ENCODE measurements at regions not wholly inside any gene's neighbourhood (a gene's known extent, or its start where the extent isn't known, plus 50 kb on each side); places are given as distances from the start of the nearest gene placed in this dataset.
"Not testable (repeated sequence)": the region's sequence is repeated elsewhere in the genome, so short reads cannot be mapped to it uniquely, and the experiment has no call there.

DNA sequence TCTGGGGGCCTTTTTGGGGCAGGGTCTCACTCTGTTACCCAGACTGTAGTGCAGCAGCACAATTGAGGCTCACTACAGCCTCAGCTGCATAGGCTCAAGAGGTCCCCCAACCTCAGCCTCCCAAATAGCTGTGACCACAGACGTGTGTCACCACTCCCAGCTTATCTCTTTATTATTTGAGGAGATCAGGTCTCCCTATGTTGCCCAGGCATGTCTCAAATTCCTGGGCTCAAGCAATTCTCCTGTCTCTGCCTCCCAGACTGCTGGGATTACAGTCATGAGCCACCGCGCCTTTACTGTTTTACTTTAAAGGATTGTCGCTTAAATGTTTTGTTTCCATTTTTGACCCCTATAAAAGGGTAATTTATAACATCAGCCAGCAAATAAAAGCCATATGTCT lies 502.6 kb upstream of the AUTS2 start:
- TF ChIP-seq, protein P1, sequence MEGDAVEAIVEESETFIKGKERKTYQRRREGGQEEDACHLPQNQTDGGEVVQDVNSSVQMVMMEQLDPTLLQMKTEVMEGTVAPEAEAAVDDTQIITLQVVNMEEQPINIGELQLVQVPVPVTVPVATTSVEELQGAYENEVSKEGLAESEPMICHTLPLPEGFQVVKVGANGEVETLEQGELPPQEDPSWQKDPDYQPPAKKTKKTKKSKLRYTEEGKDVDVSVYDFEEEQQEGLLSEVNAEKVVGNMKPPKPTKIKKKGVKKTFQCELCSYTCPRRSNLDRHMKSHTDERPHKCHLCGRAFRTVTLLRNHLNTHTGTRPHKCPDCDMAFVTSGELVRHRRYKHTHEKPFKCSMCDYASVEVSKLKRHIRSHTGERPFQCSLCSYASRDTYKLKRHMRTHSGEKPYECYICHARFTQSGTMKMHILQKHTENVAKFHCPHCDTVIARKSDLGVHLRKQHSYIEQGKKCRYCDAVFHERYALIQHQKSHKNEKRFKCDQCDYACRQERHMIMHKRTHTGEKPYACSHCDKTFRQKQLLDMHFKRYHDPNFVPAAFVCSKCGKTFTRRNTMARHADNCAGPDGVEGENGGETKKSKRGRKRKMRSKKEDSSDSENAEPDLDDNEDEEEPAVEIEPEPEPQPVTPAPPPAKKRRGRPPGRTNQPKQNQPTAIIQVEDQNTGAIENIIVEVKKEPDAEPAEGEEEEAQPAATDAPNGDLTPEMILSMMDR (IDR thresholded peaks at IDR 0.05; ENCODE audit: low read depth, low read length): no peak
- no peak overlapping the region for H3K4me3 ChIP-seq (ENCODE audit: low read depth, low read length)

DNA sequence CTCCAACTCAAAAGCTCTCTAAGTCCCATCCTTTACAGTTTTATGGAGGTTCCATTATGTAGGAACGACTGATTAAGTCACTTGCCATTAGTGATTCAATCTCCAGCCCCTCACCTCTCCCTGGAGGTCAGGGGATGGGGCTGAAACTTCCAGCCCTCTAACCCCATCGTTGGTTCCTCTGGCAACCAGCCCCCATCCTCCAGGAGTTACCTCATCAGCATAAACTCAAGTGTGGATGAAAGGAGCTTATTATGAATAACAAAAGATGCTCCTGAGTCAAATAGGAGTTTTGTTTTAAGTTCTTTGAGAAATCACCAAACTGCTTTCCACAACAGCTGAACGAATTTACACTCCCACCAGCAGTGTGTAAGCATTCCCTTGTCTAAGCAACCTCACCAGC lies 494.3 kb upstream of the AUTS2 start:
- TF ChIP-seq, protein P1 (IDR thresholded peaks at IDR 0.05; ENCODE audit: low read depth, low read length): no peak
- no peak overlapping the region for H3K4me3 ChIP-seq (ENCODE audit: low read depth, low read length)

DNA sequence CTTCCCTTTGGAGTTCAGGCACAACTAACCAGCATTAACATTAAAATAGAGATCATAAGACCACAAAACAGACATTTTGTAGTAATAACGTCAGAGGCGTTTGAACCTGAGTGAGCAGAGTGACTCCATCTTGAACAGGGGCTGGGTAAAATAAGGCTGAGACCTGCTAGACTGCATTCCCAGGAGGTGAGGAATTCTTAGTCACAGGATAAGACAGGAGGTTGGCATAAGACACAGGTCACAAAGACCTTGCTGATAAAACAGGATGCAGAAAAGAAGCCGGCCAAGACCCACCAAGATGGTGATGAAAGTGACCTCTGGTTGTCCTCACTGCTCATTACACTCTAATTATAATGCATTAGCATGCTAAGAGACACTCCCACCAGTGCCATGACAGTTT lies 493.2 kb upstream of the AUTS2 start:
- no peak overlapping the region for H3K4me3 ChIP-seq (ENCODE audit: low read depth, low read length)
- TF ChIP-seq, protein P1 (IDR thresholded peaks at IDR 0.05; ENCODE audit: low read depth, low read length): no peak

DNA sequence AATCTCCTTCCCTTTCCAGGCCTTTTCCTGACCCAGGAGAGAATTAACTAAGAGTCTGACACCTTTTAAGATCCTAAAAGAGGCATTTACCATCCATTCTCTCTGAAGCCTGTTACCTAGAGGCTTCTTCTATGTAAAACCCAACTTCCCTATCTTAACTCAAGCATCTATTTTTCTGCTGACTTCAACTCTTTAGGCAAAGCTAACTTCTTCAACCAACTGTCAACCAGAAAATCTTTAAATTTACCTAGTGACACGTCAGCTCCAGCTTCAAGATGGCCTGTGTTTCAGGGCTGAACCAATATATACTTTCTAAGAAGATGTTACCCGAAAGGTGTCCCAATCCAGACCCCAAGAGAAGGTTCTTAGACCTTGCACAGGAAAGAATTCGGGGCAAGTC lies 492.3 kb upstream of the AUTS2 start:
- H3K4me3 ChIP-seq (ENCODE audit: low read depth, low read length): no peak overlapping the region
- TF ChIP-seq, protein P1 (IDR thresholded peaks at IDR 0.05; ENCODE audit: low read depth, low read length): no peak

DNA sequence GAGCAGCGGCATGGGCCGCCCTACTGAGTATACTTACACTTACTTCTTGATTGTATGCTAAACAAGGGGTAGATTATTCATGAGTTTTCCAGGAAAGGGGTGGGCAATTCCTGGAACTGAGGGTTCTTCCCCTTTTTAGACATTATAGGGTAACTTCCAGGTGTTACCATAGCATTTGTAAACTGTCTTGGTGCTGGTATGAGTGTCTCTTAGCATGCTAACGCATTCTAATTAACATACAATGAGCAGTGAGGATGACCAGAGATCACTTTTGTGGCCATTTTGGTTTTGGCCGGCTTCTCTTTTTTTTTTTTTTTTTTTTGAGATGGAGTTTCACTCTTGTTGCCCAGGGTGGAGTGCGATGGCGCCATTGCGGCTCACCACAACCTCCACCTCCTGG lies 491.8 kb upstream of the AUTS2 start:
- H3K4me3 ChIP-seq (ENCODE audit: low read depth, low read length): not testable (repeated sequence)

DNA sequence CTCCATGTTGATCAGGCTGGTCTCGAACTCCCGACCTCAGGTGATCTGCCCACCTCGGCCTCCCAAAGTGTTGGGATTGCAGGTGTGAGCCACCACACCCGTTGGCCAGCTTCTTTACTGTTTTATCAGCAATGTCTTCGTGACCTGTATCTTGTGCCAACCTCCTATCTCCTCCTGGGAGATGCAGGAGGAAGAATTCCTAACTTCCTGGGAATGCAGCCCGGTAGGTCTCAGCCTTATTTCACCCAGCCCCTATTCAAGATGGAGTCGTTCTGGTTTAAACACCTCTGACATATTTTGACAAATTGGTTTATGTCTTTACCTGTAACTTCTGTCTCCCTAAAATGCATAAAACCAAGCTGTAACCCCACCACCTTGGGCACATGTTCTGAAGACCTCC lies 491.3 kb upstream of the AUTS2 start:
- not testable (repeated sequence) for H3K4me3 ChIP-seq (ENCODE audit: low read depth, low read length)

DNA sequence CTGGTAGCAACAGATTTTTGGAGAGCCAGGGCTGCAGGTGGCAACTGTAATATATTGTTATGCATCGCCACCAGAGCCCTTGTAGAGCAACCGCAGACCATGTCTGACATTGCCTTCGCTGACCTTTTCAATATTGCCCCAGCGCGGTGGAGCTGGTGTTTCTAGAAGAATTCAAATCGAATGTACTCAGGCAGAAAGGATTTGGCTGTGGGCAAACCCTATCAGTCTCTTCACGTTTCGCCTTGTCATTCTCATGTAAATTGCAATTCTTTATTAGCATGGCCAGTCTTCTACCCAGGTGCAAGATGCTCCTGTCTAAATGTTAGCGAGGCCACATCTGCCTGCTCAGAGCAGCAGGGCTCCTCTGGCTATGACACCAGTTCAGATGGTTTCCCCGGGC lies 490.2 kb upstream of the AUTS2 start:
- TF ChIP-seq, protein P1 (IDR thresholded peaks at IDR 0.05; ENCODE audit: low read depth, low read length): no peak
- no peak overlapping the region for H3K4me3 ChIP-seq (ENCODE audit: low read depth, low read length)

DNA sequence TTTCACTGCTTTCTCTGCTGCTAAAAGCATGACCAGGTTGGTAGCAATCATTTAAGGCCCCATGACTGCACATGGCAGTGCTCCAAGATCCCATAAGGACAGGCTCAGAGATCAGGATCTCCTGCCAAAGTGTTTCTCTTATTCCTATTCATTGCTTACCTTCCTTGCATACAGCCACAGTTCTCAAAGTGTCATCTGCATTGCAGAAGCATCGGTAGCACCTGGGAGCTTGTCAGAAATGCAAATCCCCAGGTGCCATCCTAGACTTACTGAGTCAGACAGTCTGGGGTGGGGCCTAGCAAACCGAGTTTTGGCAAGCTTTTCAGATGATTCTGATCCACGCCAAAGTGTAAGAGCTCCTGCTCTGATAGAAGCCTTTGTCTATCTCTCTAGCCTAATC lies 489.0 kb upstream of the AUTS2 start:
- H3K4me3 ChIP-seq (ENCODE audit: low read depth, low read length): no peak overlapping the region
- TF ChIP-seq, protein P1 (IDR thresholded peaks at IDR 0.05; ENCODE audit: low read depth, low read length): no peak

DNA sequence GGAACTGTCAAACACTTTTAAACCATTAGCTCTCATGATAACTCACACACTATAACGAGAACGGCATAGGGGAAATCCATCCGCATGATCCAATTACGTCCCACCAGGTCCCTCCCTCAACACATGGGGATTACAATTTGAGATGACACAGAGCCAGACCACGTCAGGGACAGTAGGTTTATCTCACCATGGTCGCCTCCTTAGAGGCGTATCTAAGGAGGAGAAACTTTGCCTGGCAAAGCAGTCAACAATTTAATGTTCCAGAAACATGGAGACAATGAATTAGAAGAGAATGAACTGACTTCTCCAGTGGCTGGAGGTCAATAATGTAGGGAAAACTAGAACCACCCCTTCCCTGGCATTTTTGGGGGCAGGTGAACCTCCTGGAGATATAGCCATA lies 488.4 kb upstream of the AUTS2 start:
- no peak overlapping the region for H3K4me3 ChIP-seq (ENCODE audit: low read depth, low read length)
- TF ChIP-seq, protein P1 (IDR thresholded peaks at IDR 0.05; ENCODE audit: low read depth, low read length): no peak
